Effector memory CD4-positive, alpha-beta T cell (primary cell): ENCODE measurements at regions not wholly inside any gene's neighbourhood (a gene's known extent, or its start where the extent isn't known, plus 50 kb on each side); places are given as distances from the start of the nearest gene placed in this dataset.
"Not testable (repeated sequence)": the region's sequence is repeated elsewhere in the genome, so short reads cannot be mapped to it uniquely, and the experiment has no call there.

Source experiments
- DNase-seq, 3 donors: peaks; one replicate each; pipeline ENCODE4 v3.0.0-alpha.2; 2020
- H3K27ac ChIP-seq: 2 replicates; pipeline ENCODE4 v1.7.0; 2013; ENCODE audit warnings: mild to moderate bottlenecking, low read length, moderate library complexity; ENCODE audit not compliant: insufficient read depth, poor library complexity, severe bottlenecking
- H3K27me3 ChIP-seq: replicated peaks from 2 replicates; pipeline ENCODE4 v1.7.0; 2013; ENCODE audit warnings: mild to moderate bottlenecking, low read length; ENCODE audit not compliant: insufficient read depth, control insufficient read depth, poor library complexity, severe bottlenecking
- H3K36me3 ChIP-seq: 2 replicates; pipeline ENCODE4 v1.7.0; 2013; ENCODE audit warnings: mild to moderate bottlenecking, low read length, moderate library complexity; ENCODE audit not compliant: control insufficient read depth, insufficient read depth
- H3K4me1 ChIP-seq: 2 replicates; pipeline ENCODE4 v1.7.0; 2013; ENCODE audit warnings: low read length, mild to moderate bottlenecking; ENCODE audit not compliant: control insufficient read depth, insufficient read depth, poor library complexity, severe bottlenecking
- H3K4me3 ChIP-seq: 2 replicates; pipeline ENCODE4 v1.7.0; 2013; ENCODE audit warnings: low read length, low read depth, mild to moderate bottlenecking; ENCODE audit not compliant: insufficient read depth, poor library complexity, severe bottlenecking
- H3K9me3 ChIP-seq: 2 replicates; pipeline ENCODE4 v1.7.0; 2013; ENCODE audit warnings: mild to moderate bottlenecking, low read length, moderate library complexity; ENCODE audit not compliant: control insufficient read depth

DNA sequence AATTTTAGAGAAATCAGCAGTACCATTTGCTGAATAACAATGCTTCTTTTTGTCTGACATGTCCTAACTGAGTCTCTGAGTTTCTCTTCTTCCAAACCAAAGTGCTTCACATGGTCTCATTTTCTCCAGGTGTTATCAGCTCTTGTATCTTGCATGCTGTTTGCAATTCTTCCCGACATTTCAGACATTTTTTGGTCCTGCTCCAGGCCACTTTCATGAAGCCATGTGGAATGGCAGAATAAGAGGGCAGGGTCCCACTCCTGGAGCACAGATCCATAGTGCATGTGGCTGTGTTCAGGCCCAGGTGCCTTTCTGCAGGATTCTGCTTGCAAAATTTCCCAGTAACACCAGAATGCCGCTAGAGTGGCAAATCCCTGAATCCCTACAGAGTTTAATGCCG lies 916.2 kb downstream of the NXPH1 start:
- Histone ChIP-seq H3K27me3 (no peaks in the 10 kb centered on the region), H3K36me3 (no peaks in the 10 kb centered on the region), H3K4me3 (no peak overlapping the region), H3K27ac (no peak overlapping the region), H3K9me3 (no peaks in the 10 kb centered on the region), H3K4me1 (no peaks in the 10 kb centered on the region)
- no peak for DNase-seq

- no peak for DNase-seq
- no peaks in the 10 kb centered on the region for H3K27me3 ChIP-seq
- no peaks in the 10 kb centered on the region for H3K9me3 ChIP-seq
- H3K4me1 ChIP-seq: no peaks in the 10 kb centered on the region
- H3K27ac ChIP-seq: no peak overlapping the region
- H3K4me3 ChIP-seq: no peak overlapping the region
- H3K36me3 ChIP-seq: no peaks in the 10 kb centered on the region
These were observed 957.8 kb downstream of the NXPH1 start for GRCh38 chr7:9391221-9391620.

DNA sequence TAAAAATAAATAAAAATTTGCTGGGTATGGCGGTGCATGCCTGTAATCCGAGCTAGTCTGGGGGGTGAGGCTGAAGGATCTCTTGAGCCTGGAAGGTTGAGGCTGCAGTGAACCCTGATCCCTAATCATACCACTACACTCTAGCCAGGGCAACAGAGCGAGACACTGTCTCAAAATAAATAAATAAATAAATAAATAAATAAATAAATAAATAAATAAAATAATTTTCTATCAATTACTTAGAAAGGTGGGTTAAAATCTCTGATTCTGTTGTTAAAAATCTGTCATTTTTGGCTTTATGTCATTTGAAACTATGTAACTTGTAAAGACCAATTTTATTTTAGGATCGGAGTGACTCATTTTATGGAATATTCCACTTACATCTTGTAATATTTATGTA lies 958.6 kb downstream of the NXPH1 start:
- H3K4me3 ChIP-seq: no peak overlapping the region
- H3K36me3 ChIP-seq: no peaks in the 10 kb centered on the region
- H3K9me3 ChIP-seq: no peaks in the 10 kb centered on the region
- DNase-seq: no peak
- H3K4me1 ChIP-seq: no peaks in the 10 kb centered on the region
- H3K27me3 ChIP-seq: no peaks in the 10 kb centered on the region
- no peak overlapping the region for H3K27ac ChIP-seq

DNA sequence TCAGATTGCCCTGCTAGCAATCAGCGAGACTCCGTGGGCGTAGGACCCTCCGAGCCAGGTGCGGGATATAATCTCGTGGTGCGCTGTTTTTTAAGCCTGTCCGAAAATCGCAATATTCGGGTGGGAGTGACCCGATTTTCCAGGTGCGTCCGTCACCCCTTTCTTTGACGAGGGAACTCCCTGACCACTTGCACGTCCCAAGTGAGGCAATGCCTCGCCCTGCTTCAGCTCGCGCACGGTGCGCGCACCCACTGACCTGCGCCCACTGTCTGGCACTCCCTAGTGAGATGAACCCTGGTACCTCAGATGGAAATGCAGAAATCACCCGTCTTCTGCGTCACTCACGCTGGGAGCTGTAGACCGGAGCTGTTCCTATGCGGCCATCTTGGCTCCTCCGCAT lies 971.0 kb downstream of the NXPH1 start:
- H3K27ac ChIP-seq, H3K9me3 ChIP-seq, H3K36me3 ChIP-seq, H3K4me3 ChIP-seq, H3K4me1 ChIP-seq, DNase-seq, H3K27me3 ChIP-seq: not testable (repeated sequence)

GRCh38 chr7:9407816-9408215 lies 974.4 kb downstream of the NXPH1 start:
- H3K27ac ChIP-seq: no peak overlapping the region
- no peaks in the 10 kb centered on the region for H3K27me3 ChIP-seq
- H3K36me3 ChIP-seq: no peaks in the 10 kb centered on the region
- DNase-seq: no peak
- no peaks in the 10 kb centered on the region for H3K4me1 ChIP-seq
- no peaks in the 10 kb centered on the region for H3K9me3 ChIP-seq
- no peak overlapping the region for H3K4me3 ChIP-seq

GRCh38 chr7:9453521-9453920 lies 1020.1 kb downstream of the NXPH1 start:
- Histone ChIP-seq H3K4me1 (no peaks in the 10 kb centered on the region), H3K27ac (no peak overlapping the region), H3K36me3 (no peaks in the 10 kb centered on the region), H3K27me3 (no peaks in the 10 kb centered on the region), H3K4me3 (no peak overlapping the region), H3K9me3 (no peaks in the 10 kb centered on the region)
- no peak for DNase-seq

GRCh38 chr7:9488555-9488954 lies 1055.1 kb downstream of the NXPH1 start:
- Histone ChIP-seq H3K27ac (no peak overlapping the region), H3K9me3 (peaks cover 3% of the 10 kb centered on the region), H3K36me3 (no peaks in the 10 kb centered on the region), H3K27me3 (no peaks in the 10 kb centered on the region), H3K4me3 (no peak overlapping the region), H3K4me1 (no peaks in the 10 kb centered on the region)
- no peak for DNase-seq

DNA sequence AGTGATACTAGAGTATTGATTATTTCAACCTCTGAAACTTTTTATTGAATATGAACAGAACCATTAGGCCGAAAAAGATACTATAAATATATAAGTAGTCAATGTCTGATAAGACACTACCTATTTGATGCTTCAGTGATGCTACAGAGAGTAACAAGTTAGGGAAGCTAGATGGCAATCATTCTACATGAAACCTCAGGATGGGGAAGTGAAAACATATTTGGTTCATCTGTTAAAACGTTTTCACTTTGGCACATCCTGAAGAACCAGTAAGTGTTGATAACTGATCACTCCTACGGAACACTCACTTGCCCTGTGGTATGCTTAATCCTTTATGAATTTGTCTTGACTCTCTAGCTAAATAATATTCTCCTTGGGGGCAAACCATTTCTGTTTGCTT lies 1064.9 kb downstream of the NXPH1 start:
- no peaks in the 10 kb centered on the region for H3K4me1 ChIP-seq
- H3K36me3 ChIP-seq: no peaks in the 10 kb centered on the region
- no peak for DNase-seq
- H3K9me3 ChIP-seq: no peaks in the 10 kb centered on the region
- no peak overlapping the region for H3K4me3 ChIP-seq
- no peak overlapping the region for H3K27ac ChIP-seq
- no peaks in the 10 kb centered on the region for H3K27me3 ChIP-seq

DNA sequence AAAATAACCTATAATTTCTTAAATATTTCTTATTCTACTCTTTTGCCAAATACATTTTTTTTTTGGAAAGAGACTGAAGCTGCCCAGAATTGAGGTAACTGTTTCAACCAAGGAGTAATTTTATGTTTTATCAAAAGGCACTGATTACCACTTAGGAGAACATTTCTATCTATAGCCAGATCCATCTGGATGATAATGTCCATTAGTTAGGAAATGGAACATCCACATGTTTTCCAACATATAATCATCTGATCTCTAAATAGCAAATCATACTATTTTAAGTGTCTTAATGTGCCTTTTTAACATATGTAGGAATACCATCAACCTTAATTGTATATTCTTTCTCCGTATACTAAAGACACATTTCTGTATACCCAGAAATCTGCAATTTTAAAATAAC lies 1068.9 kb downstream of the NXPH1 start:
- no peaks in the 10 kb centered on the region for H3K27me3 ChIP-seq
- no peaks in the 10 kb centered on the region for H3K36me3 ChIP-seq
- no peaks in the 10 kb centered on the region for H3K4me1 ChIP-seq
- H3K27ac ChIP-seq: no peak overlapping the region
- no peak overlapping the region for H3K4me3 ChIP-seq
- no peaks in the 10 kb centered on the region for H3K9me3 ChIP-seq
- DNase-seq: no peak

GRCh38 chr7:9504678-9505077 lies 1071.3 kb downstream of the NXPH1 start:
- Histone ChIP-seq H3K27ac (no peak overlapping the region), H3K4me1 (no peaks in the 10 kb centered on the region), H3K4me3 (no peak overlapping the region), H3K27me3 (no peaks in the 10 kb centered on the region), H3K36me3 (no peaks in the 10 kb centered on the region), H3K9me3 (no peaks in the 10 kb centered on the region)
- DNase-seq: no peak

DNA sequence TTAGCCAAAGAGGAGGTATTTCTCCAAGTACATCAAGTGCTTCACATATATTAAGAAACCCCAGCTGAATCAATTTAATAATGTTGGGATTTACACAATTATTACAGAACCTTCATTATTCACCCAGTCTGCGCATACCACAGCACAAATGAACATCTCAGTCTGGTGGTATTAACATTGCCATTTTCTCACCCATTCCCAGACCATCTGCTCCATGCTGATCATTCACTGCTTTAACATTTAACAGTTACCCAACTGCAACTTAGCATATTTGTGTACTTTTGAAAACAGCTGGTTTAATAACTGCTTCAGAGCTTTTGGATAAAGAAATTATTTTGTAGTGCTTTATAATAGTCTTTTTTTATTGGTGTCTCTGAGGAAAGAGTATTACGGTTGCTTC lies 1072.1 kb downstream of the NXPH1 start:
- Histone ChIP-seq H3K9me3 (no peaks in the 10 kb centered on the region), H3K4me1 (no peaks in the 10 kb centered on the region), H3K36me3 (no peaks in the 10 kb centered on the region), H3K27me3 (no peaks in the 10 kb centered on the region), H3K4me3 (no peak overlapping the region), H3K27ac (no peak overlapping the region)
- DNase-seq: no peak
